Naive thymus-derived CD4-positive, alpha-beta T cell (primary cell): ENCODE measurements at regions not wholly inside any gene's neighbourhood (a gene's known extent, or its start where the extent isn't known, plus 50 kb on each side); places are given as distances from the start of the nearest gene placed in this dataset.

Source experiments
- ATAC-seq: fragments of 150-1000 bp; cut with Tn5 transposase; 2 replicates; pipeline ENCODE4 v1.10.0; 2021; ENCODE audit warnings: mild to moderate bottlenecking, moderate library complexity
- CTCF ChIA-PET: fragments of 350-600 bp; sonication (Branson Sonifier 250); formaldehyde crosslinking; loops from one replicate; lab custom pipeline; 2021; ENCODE audit warnings: antibody characterized with exemption; lab: Charles Lee
- POLR2A ChIA-PET: fragments of 350-600 bp; sonication (Branson Sonifier 250); formaldehyde crosslinking; loops from one replicate; lab custom pipeline; 2021; ENCODE audit warnings: antibody characterized with exemption, inconsistent platforms; lab: Charles Lee
- DNase-seq, 9 donors: peaks; one replicate each; pipeline versions ENCODE4 v3.0.0 to v3.0.0-alpha.2; 2020 to 2022; ENCODE audit warnings: mixed read lengths in 1 of 9
- H3K27ac ChIP-seq: one replicate; pipeline ENCODE4 v1.7.0; 2013; ENCODE audit warnings: mild to moderate bottlenecking, low read depth, low read length, moderate library complexity
- H3K27me3 ChIP-seq, 2 donors: one replicate each; pipeline ENCODE4 v1.7.0; 2013; ENCODE audit warnings: low read length in 2 of 2, mild to moderate bottlenecking in 2 of 2, moderate library complexity in 2 of 2; ENCODE audit not compliant: control insufficient read depth in 2 of 2, insufficient read depth in 2 of 2
- H3K36me3 ChIP-seq, 3 experiments: 1 replicate in 2 of 3; 2 replicates in 1 of 3; pipeline ENCODE4 v1.7.0; 2013; ENCODE audit warnings: low read length in 3 of 3, mild to moderate bottlenecking in 3 of 3, moderate library complexity in 1 of 3; ENCODE audit not compliant: insufficient read depth in 3 of 3, control insufficient read depth in 2 of 3
- H3K4me1 ChIP-seq, 2 donors: one replicate each; pipeline ENCODE4 v1.7.0; 2013; ENCODE audit warnings: low read length in 2 of 2, mild to moderate bottlenecking in 2 of 2, moderate library complexity in 1 of 2; ENCODE audit not compliant: control insufficient read depth in 2 of 2, insufficient read depth in 2 of 2
- H3K4me3 ChIP-seq: 2 replicates; pipeline ENCODE4 v1.7.0; 2013; ENCODE audit warnings: mild to moderate bottlenecking, low read length
- H3K9me3 ChIP-seq, 3 experiments: 1 replicate in 2 of 3; 2 replicates in 1 of 3; pipeline ENCODE4 v1.7.0; 2013; ENCODE audit warnings: low read length in 3 of 3; ENCODE audit not compliant: control insufficient read depth in 2 of 3
- H3K27ac Mint-ChIP-seq, 9 donors: one replicate each; pipeline ENCODE4 v1.8.0; 2020 to 2022; ENCODE audit warnings: mixed read lengths in 9 of 9, mild to moderate bottlenecking in 8 of 9, moderate library complexity in 5 of 9, inconsistent platforms in 2 of 9
- H3K27me3 Mint-ChIP-seq, 5 donors: one replicate each; pipeline ENCODE4 v1.8.0; 2021 to 2022; ENCODE audit warnings: mixed read lengths in 5 of 5, mild to moderate bottlenecking in 1 of 5
- H3K36me3 Mint-ChIP-seq, 5 donors: one replicate each; pipeline ENCODE4 v1.8.0; 2020 to 2022; ENCODE audit warnings: mixed read lengths in 5 of 5, mild to moderate bottlenecking in 3 of 5, inconsistent platforms in 1 of 5
- H3K4me1 Mint-ChIP-seq, 7 donors: one replicate each; pipeline ENCODE4 v1.8.0; 2020 to 2022; ENCODE audit warnings: mixed read lengths in 7 of 7, mild to moderate bottlenecking in 3 of 7, inconsistent platforms in 1 of 7
- H3K4me3 Mint-ChIP-seq, 10 donors: one replicate each; pipeline ENCODE4 v1.8.0; 2020 to 2022; ENCODE audit warnings: mild to moderate bottlenecking in 10 of 10, mixed read lengths in 10 of 10, moderate library complexity in 6 of 10, inconsistent platforms in 2 of 10
- H3K9me3 Mint-ChIP-seq, 11 donors: one replicate each; pipeline ENCODE4 v1.8.0; 2020 to 2022; ENCODE audit warnings: mixed read lengths in 11 of 11, mild to moderate bottlenecking in 4 of 11, inconsistent platforms in 1 of 11, moderate library complexity in 1 of 11
- intact Hi-C, 2 donors: fragments of 100-400 bp; cut with micrococcal nuclease; formaldehyde crosslinking; loops; one replicate each; pipeline ENCODE4 v1.15.1; 2023

DNA sequence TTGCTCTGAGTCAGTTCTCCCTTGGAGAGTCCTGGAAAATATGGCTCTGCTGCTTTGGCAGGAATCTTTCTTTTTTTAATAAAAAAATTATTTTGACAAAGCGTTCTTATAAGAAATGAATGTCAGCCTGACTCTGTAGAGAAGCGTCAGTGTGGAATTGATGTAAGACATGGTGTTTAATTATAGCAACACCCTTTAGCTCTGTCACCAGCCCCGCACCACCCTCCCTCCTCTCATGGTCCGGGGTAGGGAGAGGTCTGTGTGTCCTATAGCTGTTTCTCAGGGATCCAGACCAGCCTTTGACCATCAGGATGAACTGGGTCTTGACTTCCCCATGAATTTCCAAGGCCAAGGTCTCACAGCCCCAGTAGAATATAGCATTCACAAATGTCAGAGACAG, 120.6 kb downstream of the CHST1 start:
- H3K4me1 ChIP-seq, result no peaks in the 10 kb centered on the region
- no peaks in the 10 kb centered on the region for H3K9me3 ChIP-seq
- ChIA-PET POLR2A (no interaction called here), CTCF (no interaction called here)
- intact Hi-C loops, result no loop called here
- H3K36me3 ChIP-seq, result no peaks in the 10 kb centered on the region
- peaks cover 2 to 25% (median 19%) of the 10 kb centered on the region in 5 donors for H3K27me3 Mint-ChIP-seq
- H3K27me3 ChIP-seq, result no peaks in the 10 kb centered on the region
- no peak for DNase-seq
- no peak overlapping the region for H3K4me3 Mint-ChIP-seq
- H3K4me1 Mint-ChIP-seq, result no peaks in the 10 kb centered on the region
- H3K9me3 Mint-ChIP-seq, result peaks cover 0 to 10% (median 0%) of the 10 kb centered on the region in 11 donors
- no peak overlapping the region for H3K27ac Mint-ChIP-seq
- ATAC-seq, result no peak
- no peak overlapping the region for H3K27ac ChIP-seq
- H3K4me3 ChIP-seq, result no peak overlapping the region
- H3K36me3 Mint-ChIP-seq, result no peaks in the 10 kb centered on the region

DNA sequence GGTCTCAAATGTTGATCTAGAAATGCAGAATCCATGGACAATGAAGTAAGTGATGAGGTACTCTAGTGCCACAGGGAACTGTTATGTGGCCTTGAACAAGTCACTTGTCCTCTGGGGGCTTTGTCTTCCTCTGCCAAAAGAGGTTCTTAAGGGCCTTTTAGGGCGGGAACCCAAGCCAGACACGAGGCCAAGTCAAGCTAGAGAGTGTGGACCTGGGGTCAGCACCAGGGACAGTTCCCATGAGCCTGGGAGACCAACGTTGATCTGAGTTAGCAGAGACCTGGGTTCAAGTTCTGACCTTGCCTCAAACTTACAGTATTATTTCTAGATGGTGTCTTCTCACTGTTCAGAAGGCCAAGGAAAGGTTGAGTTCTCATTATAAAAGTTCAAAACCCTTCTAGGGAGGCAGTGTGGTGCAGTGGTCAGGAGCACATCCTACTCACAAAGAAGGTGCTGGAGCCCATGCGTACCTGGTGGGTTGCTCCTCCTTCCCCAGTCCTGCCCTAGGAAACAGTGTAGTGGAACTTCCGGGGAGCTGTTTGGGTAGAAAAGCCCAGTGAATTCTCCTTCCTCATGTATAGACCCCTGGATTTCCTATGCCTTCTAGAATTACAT, 121.5 kb downstream of the CHST1 start:
- no peaks in the 10 kb centered on the region for H3K4me1 Mint-ChIP-seq
- H3K9me3 Mint-ChIP-seq, result peaks cover 0 to 10% (median 0%) of the 10 kb centered on the region in 11 donors
- Histone ChIP-seq H3K27me3 (no peaks in the 10 kb centered on the region), H3K4me1 (no peaks in the 10 kb centered on the region), H3K4me3 (no peak overlapping the region), H3K9me3 (no peaks in the 10 kb centered on the region), H3K27ac (no peak overlapping the region), H3K36me3 (no peaks in the 10 kb centered on the region)
- no peak for ATAC-seq
- ChIA-PET CTCF (no interaction called here), POLR2A (no interaction called here)
- no peak overlapping the region for H3K4me3 Mint-ChIP-seq
- H3K27me3 Mint-ChIP-seq, result peaks cover 2 to 25% (median 18%) of the 10 kb centered on the region in 5 donors
- no peaks in the 10 kb centered on the region for H3K36me3 Mint-ChIP-seq
- intact Hi-C loops, result no loop called here
- H3K27ac Mint-ChIP-seq, result no peak overlapping the region
- no peak for DNase-seq

DNA sequence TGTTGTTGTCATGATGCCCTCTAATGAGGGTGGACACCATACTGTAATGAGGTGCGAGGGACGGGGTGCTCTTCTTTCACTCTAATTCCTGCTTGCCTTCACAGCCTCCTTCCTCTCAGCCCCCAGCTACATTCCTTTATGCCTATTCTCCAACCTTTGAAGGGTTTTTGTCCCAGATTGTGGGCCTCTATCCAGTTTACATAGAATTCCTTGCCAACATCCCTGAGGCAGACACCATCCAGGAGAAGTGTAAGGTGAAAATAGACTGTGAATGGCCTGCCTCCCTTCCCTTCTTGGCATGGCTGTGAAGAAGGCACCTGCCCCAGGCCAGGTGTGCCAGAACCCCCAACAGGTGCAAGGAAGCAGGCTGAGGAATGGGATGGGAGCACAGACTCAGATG, 122.3 kb downstream of the CHST1 start:
- Histone ChIP-seq H3K4me1 (no peaks in the 10 kb centered on the region), H3K27me3 (no peaks in the 10 kb centered on the region), H3K4me3 (no peak overlapping the region), H3K9me3 (no peaks in the 10 kb centered on the region), H3K36me3 (no peaks in the 10 kb centered on the region), H3K27ac (no peak overlapping the region)
- DNase-seq (no peak), ATAC-seq (no peak)
- Mint-ChIP-seq H3K4me3 (no peak overlapping the region), H3K4me1 (no peaks in the 10 kb centered on the region), H3K27ac (no peak overlapping the region), H3K36me3 (no peaks in the 10 kb centered on the region), H3K27me3 (peaks cover 2 to 25% (median 15%) of the 10 kb centered on the region in 5 donors), H3K9me3 (peaks cover 0 to 10% (median 0%) of the 10 kb centered on the region in 11 donors)
- intact Hi-C loops, result no loop called here
- POLR2A ChIA-PET, result no interaction called here
- CTCF ChIA-PET, result no interaction called here

DNA sequence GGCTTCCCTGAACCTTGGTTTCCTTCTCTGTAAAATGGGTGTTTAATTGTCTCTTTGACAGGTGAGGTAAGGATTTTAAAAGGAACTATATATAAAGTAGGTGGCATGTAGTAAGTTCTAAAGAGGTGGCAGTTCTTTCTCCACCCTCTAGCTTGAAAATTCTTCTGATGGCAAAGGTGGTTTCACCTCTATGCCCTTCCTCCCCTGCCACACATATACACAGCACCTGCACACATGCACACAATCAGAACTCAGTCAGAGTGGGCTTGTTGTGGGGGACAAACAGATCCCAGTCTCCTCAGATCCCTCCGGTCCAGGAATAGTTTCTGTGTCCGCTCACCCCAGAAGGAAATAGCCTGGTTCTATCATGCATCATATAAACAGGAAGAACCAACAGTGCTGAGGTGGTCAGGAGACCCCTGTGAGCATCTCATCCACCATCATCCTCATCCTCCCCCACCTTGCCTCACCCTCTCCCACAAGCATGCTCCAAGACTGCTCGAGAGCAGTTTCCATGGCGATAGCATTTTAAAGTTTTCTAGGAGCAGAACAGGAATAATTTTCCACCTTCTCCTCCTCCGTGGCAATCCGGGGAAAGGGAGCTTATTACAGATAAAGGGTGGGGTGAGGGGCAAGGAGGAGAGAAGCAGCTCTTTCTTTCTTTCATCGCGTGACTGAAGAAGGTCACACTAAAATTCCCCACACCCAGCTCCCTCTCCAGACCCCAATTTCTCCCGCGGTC, 123.6 kb downstream of the CHST1 start:
- no peak for DNase-seq
- peaks cover 0 to 7% (median 0%) of the 10 kb centered on the region in 11 donors for H3K9me3 Mint-ChIP-seq
- ChIA-PET POLR2A (no interaction called here), CTCF (no interaction called here)
- Histone ChIP-seq H3K27ac (no peak overlapping the region), H3K4me3 (no peak overlapping the region), H3K9me3 (no peaks in the 10 kb centered on the region), H3K36me3 (no peaks in the 10 kb centered on the region), H3K27me3 (no peaks in the 10 kb centered on the region), H3K4me1 (no peaks in the 10 kb centered on the region)
- H3K36me3 Mint-ChIP-seq, result no peaks in the 10 kb centered on the region
- no peak overlapping the region for H3K27ac Mint-ChIP-seq
- intact Hi-C loops, result no loop called here
- H3K27me3 Mint-ChIP-seq, result peaks cover 4 to 25% (median 17%) of the 10 kb centered on the region in 5 donors
- no peaks in the 10 kb centered on the region for H3K4me1 Mint-ChIP-seq
- ATAC-seq, result no peak
- no peak overlapping the region for H3K4me3 Mint-ChIP-seq

DNA sequence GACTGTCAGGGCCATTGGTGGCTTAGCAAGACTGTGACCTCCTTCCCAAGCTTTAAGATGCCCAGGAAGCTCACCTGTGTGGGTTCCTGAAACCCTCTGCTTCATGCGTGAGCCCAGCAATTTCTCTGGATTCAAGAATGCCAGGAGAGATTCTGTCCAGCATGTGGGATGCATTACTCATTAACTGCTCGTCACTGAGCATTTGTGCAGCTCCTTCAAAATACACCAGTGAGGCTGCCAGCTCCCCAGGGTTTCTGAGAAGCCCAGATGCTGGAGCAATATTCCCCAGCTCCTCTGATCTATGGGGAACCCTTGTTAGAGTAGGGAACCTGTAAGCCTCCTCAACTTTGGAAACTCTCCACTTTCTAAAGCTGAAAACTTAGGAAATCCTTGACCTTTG, 126.5 kb downstream of the CHST1 start:
- no peaks in the 10 kb centered on the region for H3K36me3 ChIP-seq
- H3K4me1 Mint-ChIP-seq, result no peaks in the 10 kb centered on the region
- DNase-seq (no peak), ATAC-seq (no peak)
- no peaks in the 10 kb centered on the region for H3K9me3 ChIP-seq
- POLR2A ChIA-PET, result no interaction called here
- peaks cover 0 to 5% (median 0%) of the 10 kb centered on the region in 11 donors for H3K9me3 Mint-ChIP-seq
- CTCF ChIA-PET, result no interaction called here
- H3K4me1 ChIP-seq, result no peaks in the 10 kb centered on the region
- peaks cover 1 to 35% (median 28%) of the 10 kb centered on the region in 5 donors for H3K27me3 Mint-ChIP-seq
- H3K36me3 Mint-ChIP-seq, result no peaks in the 10 kb centered on the region
- no peak overlapping the region for H3K27ac Mint-ChIP-seq
- H3K27me3 ChIP-seq, result no peaks in the 10 kb centered on the region
- H3K27ac ChIP-seq, result no peak overlapping the region
- no peak overlapping the region for H3K4me3 ChIP-seq
- no peak overlapping the region for H3K4me3 Mint-ChIP-seq
- intact Hi-C loops, result no loop called here

DNA sequence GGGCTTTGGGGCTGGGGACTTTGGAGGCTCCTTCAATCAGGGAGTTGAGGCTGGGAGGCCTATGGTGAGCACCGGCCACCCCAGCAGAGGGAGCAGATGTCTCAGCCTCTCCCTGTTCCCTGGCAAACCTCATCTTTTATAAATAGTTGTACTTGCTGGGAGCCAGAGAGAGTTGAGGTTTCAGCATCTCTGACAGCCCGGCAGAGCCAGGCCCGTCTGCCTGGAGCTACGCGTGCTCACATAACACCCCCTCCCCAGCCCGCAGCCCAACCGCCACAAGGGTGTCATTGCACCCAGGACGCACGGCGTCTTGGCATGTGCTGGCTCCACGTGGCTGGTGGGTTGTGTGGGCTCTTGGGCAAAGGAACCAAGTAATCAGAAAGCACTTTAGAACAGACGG, 127.1 kb downstream of the CHST1 start:
- ATAC-seq, result no peak
- H3K27me3 Mint-ChIP-seq, result peaks cover 1 to 37% (median 30%) of the 10 kb centered on the region in 5 donors
- no peak for DNase-seq
- no peaks in the 10 kb centered on the region for H3K36me3 Mint-ChIP-seq
- no peak overlapping the region for H3K27ac ChIP-seq
- intact Hi-C loops, result no loop called here
- no peaks in the 10 kb centered on the region for H3K36me3 ChIP-seq
- peaks cover 0 to 5% (median 0%) of the 10 kb centered on the region in 11 donors for H3K9me3 Mint-ChIP-seq
- H3K27me3 ChIP-seq, result no peaks in the 10 kb centered on the region
- H3K4me3 Mint-ChIP-seq, result no peak overlapping the region
- no peak overlapping the region for H3K4me3 ChIP-seq
- H3K27ac Mint-ChIP-seq, result no peak overlapping the region
- ChIA-PET CTCF (no interaction called here), POLR2A (no interaction called here)
- H3K4me1 Mint-ChIP-seq, result no peaks in the 10 kb centered on the region
- H3K4me1 ChIP-seq, result no peaks in the 10 kb centered on the region
- no peaks in the 10 kb centered on the region for H3K9me3 ChIP-seq

DNA sequence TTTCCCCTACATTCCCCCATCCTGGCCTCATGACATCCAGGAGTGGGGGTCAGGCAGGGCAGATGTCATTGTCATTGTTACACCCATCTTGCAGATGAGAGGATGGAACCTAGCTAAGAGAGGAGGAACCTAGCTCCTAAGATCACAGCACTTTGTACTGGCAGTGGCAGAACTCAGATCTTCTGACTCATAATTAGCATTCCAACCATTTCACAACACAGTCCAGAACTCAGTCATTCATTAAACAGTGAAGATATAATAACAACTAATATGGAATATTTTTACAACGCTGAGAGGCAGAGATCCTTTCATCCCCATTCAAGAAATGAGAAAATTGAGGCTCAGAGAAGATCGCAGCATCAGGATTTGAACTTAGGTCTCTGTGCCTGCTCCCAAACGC, 127.8 kb downstream of the CHST1 start:
- Histone ChIP-seq H3K36me3 (no peaks in the 10 kb centered on the region), H3K4me1 (no peaks in the 10 kb centered on the region), H3K4me3 (no peak overlapping the region), H3K27me3 (no peaks in the 10 kb centered on the region), H3K27ac (no peak overlapping the region), H3K9me3 (no peaks in the 10 kb centered on the region)
- peaks cover 1 to 39% (median 29%) of the 10 kb centered on the region in 5 donors for H3K27me3 Mint-ChIP-seq
- no peaks in the 10 kb centered on the region for H3K4me1 Mint-ChIP-seq
- H3K4me3 Mint-ChIP-seq, result no peak overlapping the region
- ChIA-PET CTCF (no interaction called here), POLR2A (no interaction called here)
- H3K27ac Mint-ChIP-seq, result no peak overlapping the region
- no peak for DNase-seq
- intact Hi-C loops, result no loop called here
- H3K9me3 Mint-ChIP-seq, result peaks cover 0 to 5% (median 0%) of the 10 kb centered on the region in 11 donors
- H3K36me3 Mint-ChIP-seq, result no peaks in the 10 kb centered on the region
- ATAC-seq, result no peak
